Sigmoid colon (tissue), 4 donors: ENCODE measurements at regions not wholly inside any gene's neighbourhood (a gene's known extent, or its start where the extent isn't known, plus 50 kb on each side); places are given as distances from the start of the nearest gene placed in this dataset.

Experiments
- CTCF ChIP-seq, 4 experiments: fragments of 450-650 bp in 3 of 4; fragments of 200-600 bp in 1 of 4; IDR thresholded peaks; one replicate each; pipeline ENCODE4 v1.5.1; 2016 to 2019; ENCODE audit warnings: antibody characterized with exemption in 4 of 4, mild to moderate bottlenecking in 3 of 4, moderate library complexity in 2 of 4
- EP300 ChIP-seq, 4 donors: sonication (generic); formaldehyde crosslinking; IDR thresholded peaks; one replicate each; pipeline ENCODE4 v1.6.1; 2017; ENCODE audit warnings: antibody characterized with exemption in 4 of 4
- POLR2AphosphoS5 ChIP-seq, 4 donors: sonication (generic); formaldehyde crosslinking; IDR thresholded peaks; one replicate each; pipeline ENCODE4 v1.6.1; 2017; ENCODE audit warnings: antibody characterized with exemption in 4 of 4

DNA sequence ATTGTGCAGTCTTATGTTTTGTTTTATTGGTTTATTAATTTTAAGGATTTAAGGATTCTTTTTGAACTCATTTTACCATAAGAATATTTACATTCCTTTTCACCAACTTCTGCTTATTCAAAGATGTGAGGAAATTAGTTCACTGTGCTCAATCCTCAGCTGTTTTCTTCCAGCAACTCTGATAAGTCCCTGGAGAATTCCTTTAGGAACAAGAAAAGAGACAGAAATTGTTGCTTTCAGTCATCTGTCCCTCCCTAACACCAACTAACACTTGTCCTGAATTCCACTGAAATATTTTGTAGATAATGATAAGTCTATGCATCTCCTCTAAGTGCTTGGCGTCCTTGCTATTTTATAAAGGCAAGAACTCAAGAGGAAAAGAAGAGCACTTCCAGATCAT lies 334.8 kb upstream of the MARCKS start:
- no peak for TF ChIP-seq EP300 (IDR thresholded peaks at IDR 0.05)
- no peak for TF ChIP-seq CTCF (IDR thresholded peaks at IDR 0.05)
- TF ChIP-seq POLR2AphosphoS5 (IDR thresholded peaks at IDR 0.05), result no peak
